Right lobe of liver (tissue), 4 donors: ENCODE measurements at regions not wholly inside any gene's neighbourhood (a gene's known extent, or its start where the extent isn't known, plus 50 kb on each side); places are given as distances from the start of the nearest gene placed in this dataset.

ENCODE experiments used
- POLR2A ChIP-seq: fragments of 450-650 bp; IDR thresholded peaks from one replicate; pipeline ENCODE4 v1.6.1; 2017; ENCODE audit warnings: antibody characterized with exemption, mild to moderate bottlenecking
- TF ChIP-seq, protein P1 (sequence below), 4 donors: fragments of 200-600 bp in 3 of 4; fragments of 450-650 bp in 1 of 4; IDR thresholded peaks; one replicate each; pipeline versions ENCODE4 v1.5.1 to v1.8.0; 2016 to 2022; ENCODE audit warnings: antibody characterized with exemption in 4 of 4, mild to moderate bottlenecking in 2 of 4
- donor health status: DM: no; HTN: no; CAD: no.
- donor health status: DM: no; HTN: no; CAD: no.
- donor health status: DM: no; HTN: yes; CAD: no.

DNA sequence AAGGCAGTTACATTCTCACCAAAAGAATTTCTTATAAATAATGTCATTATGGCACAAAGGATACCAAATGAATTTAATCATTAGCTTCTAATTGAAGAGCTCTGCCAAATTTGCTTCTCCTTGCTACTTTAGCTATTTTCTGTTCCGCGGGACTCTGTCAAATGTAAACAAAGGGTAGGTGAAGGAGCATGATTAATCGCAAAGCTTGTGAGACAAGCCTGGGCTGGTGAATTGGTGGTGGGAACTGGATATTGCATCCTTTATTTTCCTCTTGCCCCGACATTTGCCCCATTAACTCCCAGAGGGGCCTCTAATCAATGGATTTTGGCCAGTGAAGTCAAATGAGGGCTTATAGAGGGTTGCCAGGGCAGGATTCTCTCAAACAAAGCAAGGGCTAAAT lies 234.2 kb upstream of the RFX3 start:
- TF ChIP-seq, protein P1, sequence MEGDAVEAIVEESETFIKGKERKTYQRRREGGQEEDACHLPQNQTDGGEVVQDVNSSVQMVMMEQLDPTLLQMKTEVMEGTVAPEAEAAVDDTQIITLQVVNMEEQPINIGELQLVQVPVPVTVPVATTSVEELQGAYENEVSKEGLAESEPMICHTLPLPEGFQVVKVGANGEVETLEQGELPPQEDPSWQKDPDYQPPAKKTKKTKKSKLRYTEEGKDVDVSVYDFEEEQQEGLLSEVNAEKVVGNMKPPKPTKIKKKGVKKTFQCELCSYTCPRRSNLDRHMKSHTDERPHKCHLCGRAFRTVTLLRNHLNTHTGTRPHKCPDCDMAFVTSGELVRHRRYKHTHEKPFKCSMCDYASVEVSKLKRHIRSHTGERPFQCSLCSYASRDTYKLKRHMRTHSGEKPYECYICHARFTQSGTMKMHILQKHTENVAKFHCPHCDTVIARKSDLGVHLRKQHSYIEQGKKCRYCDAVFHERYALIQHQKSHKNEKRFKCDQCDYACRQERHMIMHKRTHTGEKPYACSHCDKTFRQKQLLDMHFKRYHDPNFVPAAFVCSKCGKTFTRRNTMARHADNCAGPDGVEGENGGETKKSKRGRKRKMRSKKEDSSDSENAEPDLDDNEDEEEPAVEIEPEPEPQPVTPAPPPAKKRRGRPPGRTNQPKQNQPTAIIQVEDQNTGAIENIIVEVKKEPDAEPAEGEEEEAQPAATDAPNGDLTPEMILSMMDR (IDR thresholded peaks at IDR 0.05): no peak
- no peak for TF ChIP-seq POLR2A
